GM12891 (cell line): ENCODE measurements at regions not wholly inside any gene's neighbourhood (a gene's known extent, or its start where the extent isn't known, plus 50 kb on each side); places are given as distances from the start of the nearest gene placed in this dataset.

Experiments used
- DNase-seq: peaks from one replicate; pipeline ENCODE4 v3.0.0; 2011; ENCODE audit warnings: low spot score; ENCODE audit not compliant: insufficient read length
- FAIRE-seq: peaks from 2 replicates; lab custom pipeline; 2011; peaks lifted over from hg19 to GRCh38; lab: Jason Lieb, UNC
- PAX5 ChIP-seq: IDR thresholded peaks from 2 replicates; pipeline ENCODE4 v1.6.1; 2011; ENCODE audit warnings: low read length, moderate library complexity, mild to moderate bottlenecking; ENCODE audit not compliant: insufficient read depth, severe bottlenecking
- POLR2A ChIP-seq: IDR thresholded peaks from 2 replicates; pipeline ENCODE4 v1.6.1; 2011; ENCODE audit warnings: low read depth, low read length, control low read depth
- POLR2AphosphoS5 ChIP-seq: IDR thresholded peaks from 2 replicates; pipeline ENCODE4 v1.6.1; 2011; ENCODE audit warnings: low read depth, low read length, control low read depth
- POU2F2 ChIP-seq: IDR thresholded peaks from 2 replicates; pipeline ENCODE4 v1.6.1; 2011; ENCODE audit warnings: low read depth, mild to moderate bottlenecking, control low read depth, low read length, moderate library complexity
- SPI1 ChIP-seq: IDR thresholded peaks from 2 replicates; pipeline ENCODE4 v1.6.1; 2011; ENCODE audit warnings: low read depth, low read length, control low read depth
- TAF1 ChIP-seq: IDR thresholded peaks from 2 replicates; pipeline ENCODE4 v1.6.1; 2011; ENCODE audit warnings: low read depth, low read length, control low read depth

DNA sequence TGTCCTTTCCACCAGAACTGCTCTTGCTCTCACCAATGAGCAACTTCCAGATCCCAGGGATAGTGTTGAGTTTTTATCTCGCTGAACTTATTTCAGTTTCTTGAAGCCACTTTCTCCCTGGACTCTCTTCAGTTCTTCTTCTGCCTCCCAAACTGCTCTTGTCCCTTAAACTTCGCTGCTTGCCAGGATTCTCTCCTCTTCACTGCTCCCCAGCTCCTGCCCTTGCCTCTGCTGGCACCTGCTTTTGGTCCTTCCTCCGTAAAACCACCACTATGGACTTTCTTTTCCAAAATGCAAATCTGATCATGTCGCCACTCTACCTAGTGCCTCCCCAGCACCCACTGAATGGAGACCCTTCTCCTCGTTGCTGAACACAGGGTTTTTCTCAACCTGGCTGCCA, 92.8 kb upstream of the PALS2 start:
- TF ChIP-seq POLR2A (no peak), PAX5 (no peak), TAF1 (no peak)
- DNase-seq (no peak), FAIRE-seq (no peak)

DNA sequence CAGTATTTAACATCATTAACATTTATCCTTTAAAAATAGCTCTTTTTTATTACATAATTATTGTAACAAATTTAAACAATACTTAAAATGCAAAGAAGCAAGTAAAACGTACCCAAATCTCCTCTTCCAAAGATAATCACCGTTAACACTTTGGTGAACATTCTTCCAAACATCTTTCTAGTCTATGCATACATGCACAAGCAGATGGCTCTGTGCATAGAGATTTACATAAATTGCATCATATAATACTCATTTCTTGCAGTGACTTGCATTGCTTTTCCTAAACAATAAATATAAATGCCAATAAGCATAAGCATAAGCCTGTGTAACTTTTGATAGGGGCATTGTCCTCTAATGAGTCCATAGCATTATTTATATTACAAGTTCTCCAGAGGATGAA, 89.4 kb upstream of the PALS2 start:
- DNase-seq = no peak
- no peak for FAIRE-seq
- TF ChIP-seq POLR2AphosphoS5 (no peak), TAF1 (no peak), POU2F2 (no peak), PAX5 (no peak), SPI1 (no peak), POLR2A (no peak)

DNA sequence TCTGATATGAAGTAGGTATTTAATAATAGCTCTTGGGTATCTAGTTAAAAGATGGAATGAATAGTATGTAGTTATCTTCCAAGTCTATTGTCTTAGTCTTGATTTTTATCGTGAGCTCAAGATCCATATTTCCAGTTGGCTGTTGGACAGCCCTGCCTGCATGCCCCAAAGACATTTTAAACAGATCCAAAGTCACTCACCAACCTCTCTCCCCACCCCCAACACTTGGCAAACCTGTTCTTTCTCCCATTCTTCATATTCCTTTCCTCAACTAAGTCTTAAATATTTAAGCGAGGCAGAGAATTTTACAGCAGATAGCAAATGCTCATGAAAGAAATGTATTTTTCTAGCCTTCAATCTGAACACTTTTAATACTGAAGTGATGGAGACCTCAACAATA, 80.7 kb upstream of the PALS2 start:
- TF ChIP-seq POU2F2 (no peak), POLR2A (no peak), POLR2AphosphoS5 (no peak), SPI1 (no peak), TAF1 (no peak), PAX5 (no peak)
- no peak for FAIRE-seq
- DNase-seq = no peak

DNA sequence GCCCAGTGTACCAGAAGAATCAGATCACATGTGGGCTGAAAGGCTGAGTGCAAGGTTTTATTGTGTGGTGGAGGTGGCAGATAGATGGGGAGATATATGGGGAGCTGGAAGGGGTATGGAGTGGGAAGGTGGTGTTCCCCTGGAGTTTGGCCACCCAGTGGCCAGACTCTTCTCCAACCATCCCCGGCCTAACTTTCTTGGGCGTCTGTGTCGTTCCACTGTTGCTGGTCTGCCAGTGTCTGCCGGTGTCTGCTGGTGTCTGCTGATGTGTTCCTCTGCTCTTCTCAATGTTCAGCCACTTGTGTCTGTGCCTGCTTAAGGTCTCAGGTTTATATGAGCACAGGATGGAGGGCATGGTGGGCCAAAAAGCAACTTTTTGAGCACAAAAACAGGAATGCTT, 78.4 kb upstream of the PALS2 start:
- FAIRE-seq (peak; percentile 26), DNase-seq (no peak)
- TF ChIP-seq TAF1 (no peak), POLR2A (no peak), POLR2AphosphoS5 (no peak), SPI1 (no peak), POU2F2 (no peak), PAX5 (no peak)

DNA sequence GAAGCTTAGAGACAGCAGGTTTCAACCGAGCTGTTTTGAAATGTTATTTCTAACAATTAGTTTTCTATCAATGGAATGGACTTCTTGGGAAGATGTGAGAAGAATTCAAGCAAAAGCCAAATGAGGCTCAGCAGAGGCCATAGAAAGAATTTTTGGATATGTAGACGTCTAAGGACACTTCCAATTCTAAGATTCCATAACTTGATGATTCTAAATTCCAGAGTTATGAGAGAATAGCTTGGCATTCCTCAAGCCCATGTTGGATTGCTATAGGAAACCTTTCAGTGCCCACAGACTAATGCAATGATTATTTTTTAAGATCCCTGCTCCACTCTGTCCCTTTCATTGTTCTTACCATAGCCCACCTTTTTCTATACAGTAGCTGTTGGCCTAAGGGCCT, 77.2 kb upstream of the PALS2 start:
- FAIRE-seq (no peak), DNase-seq (no peak)
- no peak for TF ChIP-seq POU2F2
- no peak for TF ChIP-seq POLR2A
- no peak for TF ChIP-seq PAX5
- no peak for TF ChIP-seq TAF1

DNA sequence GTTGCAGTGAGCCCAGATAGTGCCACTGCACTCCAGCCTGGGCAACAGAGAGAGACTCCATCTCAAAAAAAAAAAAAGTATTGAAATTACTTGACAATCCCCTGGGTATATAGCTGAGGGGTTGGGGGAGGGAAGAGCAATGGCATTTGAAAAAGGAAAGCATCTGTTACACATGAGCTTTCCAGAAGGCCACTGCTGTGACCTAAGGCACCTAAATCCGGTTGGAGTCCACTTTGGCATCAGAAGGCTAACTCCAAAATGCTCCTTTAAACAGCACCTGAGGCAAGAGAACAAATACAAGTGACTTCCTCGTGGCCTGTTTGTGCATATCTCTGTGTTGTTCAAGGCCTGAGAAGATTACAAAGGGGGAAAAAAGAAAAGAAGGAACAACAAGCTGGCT, 74.8 kb upstream of the PALS2 start:
- FAIRE-seq (no peak), DNase-seq (no peak)
- no peak for TF ChIP-seq PAX5
- TF ChIP-seq TAF1 = no peak
- TF ChIP-seq POLR2AphosphoS5 = no peak
- no peak for TF ChIP-seq POLR2A
- TF ChIP-seq POU2F2 = no peak
- no peak for TF ChIP-seq SPI1

DNA sequence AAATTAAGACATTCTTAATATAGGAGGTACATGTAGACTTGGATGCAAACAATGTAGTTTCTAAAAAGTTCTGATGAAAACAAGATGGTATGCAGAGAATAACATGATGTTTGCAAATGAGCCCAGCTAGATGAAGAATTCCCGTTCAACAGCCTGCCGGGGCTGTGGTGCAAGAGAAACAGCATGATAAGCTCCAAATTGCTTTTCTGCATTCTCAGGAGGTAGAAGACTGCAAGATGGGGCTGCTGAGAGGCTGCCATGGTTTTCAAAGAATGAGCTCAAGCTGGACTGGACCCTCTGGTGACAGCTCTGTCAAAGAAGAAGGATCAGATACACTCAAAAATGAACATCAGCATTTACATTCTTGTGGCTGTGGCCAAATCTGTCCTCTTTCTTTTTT, 73.4 kb upstream of the PALS2 start:
- TF ChIP-seq POLR2A = no peak
- no peak for TF ChIP-seq SPI1
- no peak for TF ChIP-seq POLR2AphosphoS5
- no peak for TF ChIP-seq POU2F2
- no peak for TF ChIP-seq PAX5
- TF ChIP-seq TAF1 = no peak
- FAIRE-seq (no peak), DNase-seq (no peak)

DNA sequence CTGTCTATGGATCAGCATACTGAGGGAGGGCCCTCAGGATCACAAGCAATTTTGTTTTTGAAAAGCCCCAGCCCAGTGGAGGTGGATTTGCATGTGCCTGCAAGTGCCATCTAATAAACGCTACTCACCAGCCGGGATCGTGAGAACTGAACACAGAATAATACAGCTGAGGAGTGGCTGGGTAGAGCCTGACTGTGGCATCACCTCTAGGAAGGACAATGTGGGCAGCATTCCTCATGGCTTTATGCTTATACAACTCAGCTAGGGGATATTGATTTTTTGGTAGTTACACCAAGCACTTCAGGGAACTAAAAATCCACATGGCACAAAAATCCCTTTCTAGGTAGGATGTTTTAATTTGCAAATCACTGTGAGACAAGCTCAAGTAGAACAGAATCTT, 72.7 kb upstream of the PALS2 start:
- no peak for DNase-seq
- no peak for FAIRE-seq
- TF ChIP-seq POU2F2 = no peak
- TF ChIP-seq POLR2AphosphoS5 = no peak
- TF ChIP-seq TAF1 = no peak
- no peak for TF ChIP-seq PAX5

DNA sequence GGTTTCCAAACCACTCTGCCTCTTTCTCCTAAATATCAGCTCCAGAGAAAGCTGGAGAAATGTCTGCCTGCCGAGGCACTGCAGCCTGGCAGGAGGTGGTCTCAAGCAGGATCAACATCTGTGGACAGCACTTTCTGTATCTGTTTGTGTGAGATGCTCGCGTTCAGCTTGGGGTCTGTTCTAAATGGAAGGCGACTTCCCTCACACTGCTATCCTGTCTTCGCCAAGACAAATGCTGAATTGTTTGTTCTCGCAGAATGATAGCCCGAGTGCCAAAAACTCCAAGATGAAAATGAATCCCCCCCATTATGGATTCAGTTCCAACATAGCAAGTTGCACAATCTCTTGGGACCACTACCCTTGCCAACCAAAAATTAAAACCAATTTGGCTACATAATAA, 72.2 kb upstream of the PALS2 start:
- FAIRE-seq = no peak
- no peak for DNase-seq
- no peak for TF ChIP-seq TAF1
- no peak for TF ChIP-seq POLR2AphosphoS5
- TF ChIP-seq POU2F2 = no peak
- TF ChIP-seq PAX5 = no peak
- no peak for TF ChIP-seq POLR2A
- TF ChIP-seq SPI1 = no peak

DNA sequence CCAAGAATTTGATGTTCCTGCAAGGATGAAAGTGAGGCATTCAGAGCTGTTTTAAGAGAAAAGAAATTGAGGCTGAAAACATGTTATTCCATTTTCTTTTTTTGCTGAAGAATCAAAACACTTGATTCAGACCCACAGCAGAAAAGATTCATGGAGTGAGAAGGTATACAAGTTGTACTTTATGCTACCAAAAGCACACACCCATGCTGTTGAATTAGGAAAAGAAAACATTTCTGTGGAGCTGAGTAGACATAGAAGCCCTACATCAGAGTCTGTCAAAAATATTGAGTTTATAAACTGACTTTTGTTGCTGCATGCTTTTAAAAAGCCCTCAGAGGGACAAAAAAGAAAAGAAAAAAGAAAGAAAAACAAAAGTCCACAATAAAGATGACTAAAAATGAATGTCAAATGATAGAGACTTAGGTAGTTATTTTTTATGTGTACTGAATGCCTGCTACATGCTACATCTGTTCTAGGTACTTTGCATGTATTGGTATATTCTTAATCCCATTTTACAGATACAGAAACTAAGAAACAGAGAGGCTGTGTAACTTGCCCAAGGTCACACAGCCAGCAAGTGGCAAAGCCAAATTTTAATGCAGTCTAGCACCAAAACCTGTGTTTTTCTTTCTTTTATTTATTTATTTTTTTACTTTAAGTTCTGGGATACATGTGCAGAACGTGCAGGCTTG, 71.7 kb upstream of the PALS2 start:
- TF ChIP-seq POU2F2 (no peak), POLR2AphosphoS5 (no peak), POLR2A (no peak), SPI1 (no peak), TAF1 (no peak), PAX5 (no peak)
- FAIRE-seq (no peak), DNase-seq (no peak)
